Keratinocyte (primary cell): ENCODE measurements at regions not wholly inside any gene's neighbourhood (a gene's known extent, or its start where the extent isn't known, plus 50 kb on each side); places are given as distances from the start of the nearest gene placed in this dataset.

Experiments used
- CTCF ChIP-seq, 3 experiments: IDR thresholded peaks in 1 of 3; conservative IDR thresholded peaks in 1 of 3; optimal IDR thresholded peaks in 1 of 3; 2 replicates in 2 of 3; 3 replicates in 1 of 3; pipeline versions ENCODE3 to v1.5.1; 2011; ENCODE audit warnings: low read length in 3 of 3, mild to moderate bottlenecking in 3 of 3, moderate library complexity in 2 of 3, control low read depth in 1 of 3, inconsistent platforms in 1 of 3; ENCODE audit not compliant: insufficient read depth in 2 of 3; ENCODE audit errors: extremely low read depth in 1 of 3
- EZH2 ChIP-seq: IDR thresholded peaks from one replicate; pipeline ENCODE4 v1.6.1; 2012; ENCODE audit warnings: inconsistent platforms, mild to moderate bottlenecking, low read length, moderate library complexity

- no peak for TF ChIP-seq CTCF (optimal IDR thresholded peaks at IDR 0.05 in 1 of 3, IDR thresholded peaks at IDR 0.05 in 1 of 3, conservative IDR thresholded peaks at IDR 0.05 in 1 of 3; ENCODE audit: extremely low read depth in 1 of 3, insufficient read depth in 2 of 3, low read length in 3 of 3)
- TF ChIP-seq EZH2 = no peak
These were observed 279.3 kb downstream of the TMX3 start for GRCh38 chr18:68435581-68435980.
